Amygdala (tissue), 56 donors: ENCODE measurements at regions not wholly inside any gene's neighbourhood (a gene's known extent, or its start where the extent isn't known, plus 50 kb on each side); places are given as distances from the start of the nearest gene placed in this dataset.
"Not testable (repeated sequence)": the region's sequence is repeated elsewhere in the genome, so short reads cannot be mapped to it uniquely, and the experiment has no call there.

ENCODE experiments used
- DNase-seq, 56 donors: peaks; one replicate each; lab custom pipeline; 2025; lab: John Stamatoyannopoulos, UW

- DNase-seq = no peak
Measured at GRCh38 chr10:125258676-125259075, 98.3 kb upstream of the CTBP2 start.

GRCh38 chr10:125257521-125258108 is 97.3 kb upstream of the CTBP2 start:
- DNase-seq = no peak

- no peak for DNase-seq
Measured at GRCh38 chr10:125256026-125256425, 95.7 kb upstream of the CTBP2 start.

GRCh38 chr10:125252937-125253336 is 92.6 kb upstream of the CTBP2 start:
- DNase-seq = no peak

GRCh38 chr10:125250834-125251233 is 90.5 kb upstream of the CTBP2 start:
- DNase-seq = not testable (repeated sequence)

- DNase-seq = no peak
Measured at GRCh38 chr10:125249948-125250347, 89.6 kb upstream of the CTBP2 start.

- no peak for DNase-seq
Measured at GRCh38 chr10:125248489-125248888, 88.1 kb upstream of the CTBP2 start.

- no peak for DNase-seq
Measured at GRCh38 chr10:125247576-125247975, 87.2 kb upstream of the CTBP2 start.

GRCh38 chr10:125243532-125244253 is 83.3 kb upstream of the CTBP2 start:
- no peak for DNase-seq

GRCh38 chr10:125238682-125239081 is 78.3 kb upstream of the CTBP2 start:
- no peak for DNase-seq

- no peak for DNase-seq
Measured at GRCh38 chr10:125236091-125236490, 75.7 kb upstream of the CTBP2 start.

GRCh38 chr10:125235093-125236069 is 75.0 kb upstream of the CTBP2 start:
- DNase-seq = no peak

GRCh38 chr10:125234576-125234975 is 74.2 kb upstream of the CTBP2 start:
- DNase-seq = not testable (repeated sequence)

- DNase-seq = no peak
Measured at GRCh38 chr10:125233726-125234125, 73.4 kb upstream of the CTBP2 start.

GRCh38 chr10:125232841-125233240 is 72.5 kb upstream of the CTBP2 start:
- DNase-seq = no peak

- no peak for DNase-seq
Measured at GRCh38 chr10:125231813-125232475, 71.6 kb upstream of the CTBP2 start.

GRCh38 chr10:125231116-125231812 is 70.9 kb upstream of the CTBP2 start:
- no peak for DNase-seq

GRCh38 chr10:125230251-125230650 is 69.9 kb upstream of the CTBP2 start:
- no peak for DNase-seq

GRCh38 chr10:125228245-125228940 is 68.0 kb upstream of the CTBP2 start:
- DNase-seq = not testable (repeated sequence)
